HEK293T (cell line): ENCODE measurements at regions not wholly inside any gene's neighbourhood (a gene's known extent, or its start where the extent isn't known, plus 50 kb on each side); places are given as distances from the start of the nearest gene placed in this dataset.

Source experiments
- CTCF ChIA-PET: fragments of 350-600 bp; formaldehyde crosslinking; extraction: SDS; loops from one replicate; lab custom pipeline; 2021; ENCODE audit warnings: antibody characterized with exemption, inconsistent platforms; lab: Yijun Ruan, JAX
- POLR2A ChIA-PET: fragments of 350-600 bp; formaldehyde crosslinking; extraction: SDS; loops from one replicate; lab custom pipeline; 2020; ENCODE audit warnings: antibody characterized with exemption, inconsistent platforms; lab: Yijun Ruan, JAX
- DNase-seq: peaks from one replicate; pipeline ENCODE4 v3.0.0; 2012; ENCODE audit warnings: mixed read lengths; ENCODE audit errors: extremely low spot score
- ARNT ChIP-seq: fragments of 450-650 bp; IDR thresholded peaks from 2 replicates; pipeline ENCODE4 v1.6.1; 2017; ENCODE audit warnings: mild to moderate bottlenecking
- BHLHE40 ChIP-seq: fragments of 450-650 bp; IDR thresholded peaks from 2 replicates; pipeline ENCODE4 v1.6.1; 2016; ENCODE audit warnings: mild to moderate bottlenecking, moderate library complexity, borderline replicate concordance
- CTBP1 ChIP-seq: fragments of 450-650 bp; IDR thresholded peaks from 2 replicates; pipeline ENCODE4 v1.6.1; 2016; ENCODE audit warnings: borderline replicate concordance
- ELF4 ChIP-seq: fragments of 450-650 bp; IDR thresholded peaks from 2 replicates; pipeline ENCODE4 v1.6.1; 2017; ENCODE audit warnings: antibody characterized with exemption
- FOXA1 ChIP-seq: fragments of 450-650 bp; IDR thresholded peaks from 2 replicates; pipeline ENCODE4 v1.6.1; 2016; ENCODE audit warnings: mild to moderate bottlenecking
- FOXK2 ChIP-seq: fragments of 450-650 bp; IDR thresholded peaks from 2 replicates; pipeline ENCODE4 v1.6.1; 2016; ENCODE audit warnings: mild to moderate bottlenecking
- FOXM1 ChIP-seq: fragments of 450-650 bp; IDR thresholded peaks from 2 replicates; pipeline ENCODE4 v1.6.1; 2017; ENCODE audit warnings: mild to moderate bottlenecking, borderline replicate concordance
- HDGF ChIP-seq: fragments of 450-650 bp; IDR thresholded peaks from 2 replicates; pipeline ENCODE4 v1.6.1; 2017; ENCODE audit warnings: antibody characterized with exemption, borderline replicate concordance
- L3MBTL2 ChIP-seq: fragments of 450-650 bp; conservative IDR thresholded peaks from 2 replicates; pipeline ENCODE4 v1.6.1; 2016; ENCODE audit warnings: mild to moderate bottlenecking
- LEF1 ChIP-seq: fragments of 450-650 bp; IDR thresholded peaks from 2 replicates; pipeline ENCODE4 v1.6.1; 2017; ENCODE audit warnings: mild to moderate bottlenecking, borderline replicate concordance
- NFRKB ChIP-seq: fragments of 450-650 bp; IDR thresholded peaks from 2 replicates; pipeline ENCODE4 v1.6.1; 2016; ENCODE audit warnings: mild to moderate bottlenecking, moderate library complexity
- SP1 ChIP-seq: fragments of 450-650 bp; IDR thresholded peaks from 2 replicates; pipeline ENCODE4 v1.6.1; 2017
- SUZ12 ChIP-seq: fragments of 450-650 bp; IDR thresholded peaks from 2 replicates; pipeline ENCODE4 v1.6.1; 2016; ENCODE audit warnings: mild to moderate bottlenecking
- TARDBP ChIP-seq: fragments of 450-650 bp; IDR thresholded peaks from 2 replicates; pipeline ENCODE4 v1.6.1; 2016
- ZNF384 ChIP-seq: fragments of 450-650 bp; IDR thresholded peaks from 2 replicates; pipeline ENCODE4 v1.6.1; 2016
- TF ChIP-seq, protein P1 (sequence below): fragments of 450-650 bp; IDR thresholded peaks from 2 replicates; pipeline ENCODE4 v1.6.1; 2016

DNA sequence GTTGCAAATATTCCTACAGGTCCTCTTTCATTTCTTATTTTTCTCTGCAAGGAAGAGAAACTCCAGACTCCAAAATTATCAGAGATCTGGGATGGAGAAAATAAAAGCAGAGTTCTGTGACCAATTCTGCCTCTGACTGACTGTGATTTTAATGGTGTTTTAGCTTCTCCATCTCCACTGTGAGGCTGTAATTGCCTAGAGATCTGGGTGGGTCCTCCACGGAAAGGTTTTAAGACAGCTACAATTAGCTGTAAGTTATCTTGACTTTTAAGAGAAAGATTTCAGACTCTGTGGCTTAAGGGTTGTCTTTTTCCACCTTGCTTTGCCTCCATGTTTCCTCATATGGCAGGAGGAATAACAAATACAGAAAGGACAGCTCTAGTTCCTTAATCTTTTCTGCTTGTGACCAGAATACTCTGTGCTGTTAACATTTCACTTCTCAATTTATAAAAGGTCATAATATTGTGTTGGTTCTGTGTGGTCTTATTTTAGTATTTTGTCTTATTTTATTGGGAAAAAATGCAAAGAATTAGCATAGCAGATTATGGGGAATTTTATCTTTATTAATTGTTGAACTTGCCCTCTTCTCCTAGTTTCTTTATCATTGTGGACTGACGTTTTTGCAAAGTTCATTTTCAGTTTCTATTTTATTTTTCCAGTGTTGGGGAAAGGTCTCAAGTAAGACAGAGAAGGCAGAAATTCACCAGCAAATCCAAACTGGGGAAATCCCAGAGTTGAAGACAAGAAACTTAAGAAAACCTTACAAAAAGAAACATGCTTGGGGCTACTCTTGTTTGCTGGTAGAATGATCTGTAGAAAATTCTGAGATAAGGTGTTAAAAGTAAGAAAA lies 157.9 kb downstream of the RAP2B start:
- ChIA-PET CTCF (no interaction called here), POLR2A (no interaction called here)
- TF ChIP-seq FOXK2 (no peak), FOXA1 (no peak), TARDBP (no peak), BHLHE40 (no peak), ELF4 (no peak), NFRKB (no peak), CTBP1 (no peak), FOXM1 (no peak), LEF1 (no peak), SP1 (no peak), HDGF (no peak), SUZ12 (no peak), ARNT (no peak), ZNF384 (no peak), L3MBTL2 (no peak)
- TF ChIP-seq, protein P1, sequence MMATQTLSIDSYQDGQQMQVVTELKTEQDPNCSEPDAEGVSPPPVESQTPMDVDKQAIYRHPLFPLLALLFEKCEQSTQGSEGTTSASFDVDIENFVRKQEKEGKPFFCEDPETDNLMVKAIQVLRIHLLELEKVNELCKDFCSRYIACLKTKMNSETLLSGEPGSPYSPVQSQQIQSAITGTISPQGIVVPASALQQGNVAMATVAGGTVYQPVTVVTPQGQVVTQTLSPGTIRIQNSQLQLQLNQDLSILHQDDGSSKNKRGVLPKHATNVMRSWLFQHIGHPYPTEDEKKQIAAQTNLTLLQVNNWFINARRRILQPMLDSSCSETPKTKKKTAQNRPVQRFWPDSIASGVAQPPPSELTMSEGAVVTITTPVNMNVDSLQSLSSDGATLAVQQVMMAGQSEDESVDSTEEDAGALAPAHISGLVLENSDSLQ = no peak
- DNase-seq = no peak

DNA sequence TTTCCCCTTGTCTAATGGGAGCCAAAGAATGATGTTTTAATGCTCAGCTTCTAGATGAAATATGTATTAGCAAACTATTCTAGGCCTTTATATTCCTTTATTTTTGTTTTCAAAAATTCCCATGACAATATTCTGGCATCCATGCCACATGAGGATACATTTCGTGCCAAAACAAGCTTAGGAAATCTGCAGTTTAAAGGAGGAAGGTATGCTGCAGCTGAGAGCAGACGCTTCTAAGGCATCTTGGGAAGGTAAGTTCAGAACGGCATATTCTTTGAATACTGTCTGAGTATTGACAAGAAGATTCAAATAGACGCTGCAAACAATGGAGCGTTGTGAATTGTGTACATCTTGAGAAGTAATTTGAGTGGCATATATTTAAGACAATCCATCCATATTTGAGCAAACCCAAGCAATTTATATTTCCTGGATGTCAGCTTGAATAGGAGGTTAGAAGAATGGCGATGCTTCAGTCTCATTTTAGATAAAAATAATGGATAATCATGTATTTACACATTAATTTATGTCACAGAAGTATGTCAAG lies 158.6 kb downstream of the RAP2B start:
- TF ChIP-seq HDGF = no peak
- DNase-seq = no peak
- POLR2A ChIA-PET = no interaction called here
- CTCF ChIA-PET = no interaction called here

DNA sequence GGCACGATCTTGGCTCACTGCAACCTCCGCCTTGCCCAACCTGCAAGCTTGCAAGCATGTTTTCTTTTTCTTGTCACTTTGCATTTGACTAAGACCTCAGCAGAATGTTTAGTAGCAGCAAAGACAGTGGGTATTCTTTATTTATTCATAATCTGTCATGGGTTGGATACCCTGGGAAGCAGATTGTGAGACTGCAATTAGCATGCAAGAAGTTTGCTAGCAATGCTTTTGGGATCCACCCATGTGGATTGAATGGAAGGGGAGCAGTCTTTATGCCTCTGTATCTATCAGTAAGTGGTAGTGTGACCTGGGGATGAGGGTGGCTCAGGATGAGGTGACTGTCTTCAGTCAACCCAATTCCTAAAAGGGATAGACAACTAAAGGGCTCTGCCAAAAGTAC lies 166.7 kb downstream of the RAP2B start:
- DNase-seq = no peak
- no peak for TF ChIP-seq ARNT
- TF ChIP-seq SUZ12 = no peak
- TF ChIP-seq CTBP1 = no peak
- ChIA-PET POLR2A (no interaction called here), CTCF (no interaction called here)

DNA sequence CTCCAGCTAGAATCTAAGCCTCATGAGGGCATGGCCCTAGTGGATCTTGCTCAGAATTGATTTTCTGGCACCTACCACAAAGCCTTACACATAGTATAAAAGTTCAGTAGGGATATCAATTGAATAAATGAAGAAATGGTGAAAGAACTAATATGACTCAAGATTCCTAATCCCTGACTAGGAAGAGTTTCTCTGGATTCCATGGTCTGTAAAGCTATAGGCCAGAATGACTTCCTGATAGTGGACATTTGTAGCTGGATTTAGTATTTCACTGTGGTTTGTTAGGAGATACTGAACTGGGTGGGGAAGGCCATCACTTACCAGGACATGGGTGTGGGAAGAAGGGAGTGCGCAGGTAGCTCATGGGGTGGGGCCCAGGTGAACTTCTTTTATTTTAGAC lies 168.9 kb downstream of the RAP2B start:
- DNase-seq = no peak
- CTCF ChIA-PET = no interaction called here
- POLR2A ChIA-PET = no interaction called here
- TF ChIP-seq FOXK2 = no peak
- TF ChIP-seq FOXM1 = no peak
- TF ChIP-seq HDGF = no peak
- no peak for TF ChIP-seq CTBP1
- no peak for TF ChIP-seq SP1
- TF ChIP-seq ELF4 = no peak
- TF ChIP-seq LEF1 = no peak
- TF ChIP-seq L3MBTL2 = no peak
- no peak for TF ChIP-seq ZNF384
- TF ChIP-seq TARDBP = no peak
- TF ChIP-seq ARNT = no peak
- TF ChIP-seq, protein P1 = no peak
- no peak for TF ChIP-seq BHLHE40

DNA sequence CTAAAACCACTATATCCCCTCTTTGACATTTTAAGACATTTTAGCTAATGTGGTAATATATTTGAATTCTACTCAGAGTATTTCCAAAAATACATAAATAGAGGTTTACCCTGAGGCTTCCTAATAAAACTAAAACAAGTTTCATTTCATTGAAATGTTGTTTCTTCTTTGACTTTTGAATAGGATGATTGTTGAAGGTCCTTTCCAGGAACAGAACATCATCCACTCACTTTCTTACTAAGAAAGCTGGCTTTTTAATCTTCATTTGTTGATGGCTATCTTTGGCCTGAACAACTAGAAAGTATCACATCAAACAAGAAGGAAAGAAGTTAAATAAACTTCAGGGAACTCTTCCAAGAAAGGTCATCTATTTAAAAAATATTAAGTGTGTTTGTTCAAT lies 169.7 kb downstream of the RAP2B start:
- no peak for TF ChIP-seq ZNF384
- CTCF ChIA-PET = no interaction called here
- DNase-seq = no peak

DNA sequence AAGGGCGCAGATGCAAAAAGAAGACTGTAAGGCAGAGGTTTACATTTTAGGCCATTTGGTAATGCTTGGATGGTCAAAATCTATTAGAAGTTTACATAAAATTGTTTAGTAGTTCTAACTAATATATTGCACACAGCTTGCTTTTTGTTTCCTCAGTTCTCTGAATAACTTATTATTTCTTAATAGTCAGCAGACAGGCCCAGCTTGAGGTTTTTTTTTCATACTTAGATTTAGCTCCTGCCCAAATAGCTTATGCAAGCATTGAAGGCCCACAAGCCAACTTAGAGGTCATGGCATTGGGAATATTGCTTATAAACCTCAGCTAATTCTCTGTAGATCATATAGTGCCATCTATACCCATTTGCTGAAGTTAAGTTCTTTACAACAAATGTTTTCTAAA lies 172.5 kb downstream of the RAP2B start:
- CTCF ChIA-PET = no interaction called here
- no peak for DNase-seq
- TF ChIP-seq CTBP1 (no peak), SP1 (no peak), NFRKB (no peak), FOXK2 (no peak), LEF1 (no peak), SUZ12 (no peak), BHLHE40 (no peak), ZNF384 (no peak), FOXM1 (no peak), FOXA1 (no peak), ARNT (no peak), TARDBP (no peak), HDGF (no peak), L3MBTL2 (no peak), ELF4 (no peak)
- TF ChIP-seq, protein P1 = no peak
- POLR2A ChIA-PET = no interaction called here

More for the DNA sequence above, 169.7 kb downstream of the RAP2B start:
- POLR2A ChIA-PET = no interaction called here
